ENCODE measurements at regions not wholly inside any gene's neighbourhood (a gene's known extent, or its start where the extent isn't known, plus 50 kb on each side); places are given as distances from the start of the nearest gene placed in this dataset.

- TF ChIP-seq SP1 (IDR thresholded peaks at IDR 0.05), result no peak
- TF ChIP-seq HDGF (IDR thresholded peaks at IDR 0.05; ENCODE audit: borderline replicate concordance), result no peak
- no peak for TF ChIP-seq FOXM1 (IDR thresholded peaks at IDR 0.05; ENCODE audit: borderline replicate concordance)
- TF ChIP-seq TARDBP (IDR thresholded peaks at IDR 0.05), result no peak
- TF ChIP-seq FOXA1 (IDR thresholded peaks at IDR 0.05), result no peak
- TF ChIP-seq SUZ12 (IDR thresholded peaks at IDR 0.05), result no peak
- no peak for TF ChIP-seq PKNOX1 (IDR thresholded peaks at IDR 0.05)
- no peak for TF ChIP-seq BHLHE40 (IDR thresholded peaks at IDR 0.05; ENCODE audit: borderline replicate concordance)
Observed at GRCh38 chr2:139574371-139574770, 794.2 kb upstream of the NXPH2 start.
